Tibial nerve (tissue), 4 donors: ENCODE measurements at regions not wholly inside any gene's neighbourhood (a gene's known extent, or its start where the extent isn't known, plus 50 kb on each side); places are given as distances from the start of the nearest gene placed in this dataset.

Experiments used
- CTCF ChIP-seq, 5 experiments: fragments of 200-600 bp in 3 of 5; fragments of 450-650 bp in 2 of 5; sonication (generic) in 3 of 5; IDR thresholded peaks; one replicate each; pipeline ENCODE4 v1.5.1; 2016 to 2019; ENCODE audit warnings: antibody characterized with exemption in 5 of 5, mild to moderate bottlenecking in 3 of 5, moderate library complexity in 2 of 5
- EP300 ChIP-seq, 2 donors: sonication (generic); formaldehyde crosslinking; IDR thresholded peaks; one replicate each; pipeline ENCODE4 v1.6.1; 2017; ENCODE audit warnings: antibody characterized with exemption in 2 of 2, mild to moderate bottlenecking in 1 of 2

- no peak for TF ChIP-seq CTCF (IDR thresholded peaks at IDR 0.05)
- TF ChIP-seq EP300 (IDR thresholded peaks at IDR 0.05): no peak
Measured at GRCh38 chr1:222239130-222239529, 308.8 kb downstream of the HHIPL2 start.
